GM12878 (cell line): ENCODE measurements at regions not wholly inside any gene's neighbourhood (a gene's known extent, or its start where the extent isn't known, plus 50 kb on each side); places are given as distances from the start of the nearest gene placed in this dataset.

ENCODE experiments used
- ATAC-seq: fragments of 200-7000 bp; cut with Tn5 transposase; 3 replicates; pipeline ENCODE4 v1.9.1; 2020; ENCODE audit warnings: mild to moderate bottlenecking, moderate library complexity
- BruUV-seq: library from RNA; stranded (reverse); fragments of 400-500 nt; replicated peaks from 2 replicates; lab custom pipeline; 2021; lab: Mats Ljungman, UMichigan
- CTCF ChIA-PET: fragments of 300-600 bp; sonication (Branson Sonifier 250); formaldehyde crosslinking; extraction: SDS; loops from one replicate; lab custom pipeline; 2021; ENCODE audit warnings: inconsistent platforms; lab: Yijun Ruan, JAX
- POLR2A ChIA-PET: fragments of 350-600 bp; formaldehyde crosslinking; extraction: SDS; loops from one replicate; lab custom pipeline; 2021; ENCODE audit warnings: inconsistent platforms; lab: Charles Lee
- RAD21 ChIA-PET: fragments of 300-600 bp; sonication (Branson Sonifier 250); formaldehyde crosslinking; loops from one replicate; lab custom pipeline; 2023; ENCODE audit warnings: antibody characterized with exemption; ENCODE audit not compliant: unreplicated experiment; lab: Charles Lee
- SMC1A ChIA-PET: fragments of 300-600 bp; sonication (Branson Sonifier 250); formaldehyde crosslinking; loops from one replicate; lab custom pipeline; 2023; ENCODE audit not compliant: unreplicated experiment, uncharacterized antibody; lab: Charles Lee
- DNase-seq: peaks from one replicate; pipeline ENCODE4 v3.0.0-alpha.2; 2011; ENCODE audit warnings: low read depth, low spot score
- FAIRE-seq: peaks from 3 replicates; lab custom pipeline; 2011; peaks lifted over from hg19 to GRCh38; lab: Jason Lieb, UNC
- H2AFZ ChIP-seq: 2 replicates; pipeline ENCODE4 v1.6.0; 2011; ENCODE audit warnings: low read depth, low read length, control low read depth; ENCODE audit not compliant: control insufficient read depth
- H3K27ac ChIP-seq: 2 replicates; pipeline ENCODE4 v1.5.1; 2011; ENCODE audit warnings: control low read depth; ENCODE audit not compliant: control insufficient read depth, insufficient read depth
- H3K27me3 ChIP-seq, 2 experiments: replicated peaks in 1 of 2; 2 replicates each; pipeline versions ENCODE4 v1.6.0 to v1.6.1; 2011; ENCODE audit warnings: low read length in 1 of 2; ENCODE audit not compliant: control insufficient read depth in 2 of 2, insufficient read depth in 2 of 2
- H3K36me3 ChIP-seq, 2 experiments: 2 replicates each; pipeline ENCODE4 v1.5.1; 2011; ENCODE audit warnings: low read length in 1 of 2; ENCODE audit not compliant: control insufficient read depth in 2 of 2, insufficient read depth in 2 of 2
- H3K4me1 ChIP-seq: 2 replicates; pipeline ENCODE4 v1.6.1; 2011; ENCODE audit warnings: mild to moderate bottlenecking, low read length, moderate library complexity, mixed read lengths; ENCODE audit not compliant: control insufficient read depth, insufficient read depth
- H3K4me2 ChIP-seq: 2 replicates; pipeline ENCODE4 v1.6.0; 2011; ENCODE audit warnings: control low read depth; ENCODE audit not compliant: control insufficient read depth, insufficient read depth
- H3K4me3 ChIP-seq: fragments of 200-600 bp; sonication (generic); 2 replicates; pipeline ENCODE4 v1.5.1; 2016
- H3K79me2 ChIP-seq: 2 replicates; pipeline ENCODE4 v1.6.0; 2011; ENCODE audit warnings: low read length; ENCODE audit not compliant: control insufficient read depth, insufficient read depth
- H3K9ac ChIP-seq: 2 replicates; pipeline ENCODE4 v1.8.0; 2011; ENCODE audit warnings: low read length, control low read depth, mixed read lengths; ENCODE audit not compliant: control insufficient read depth, insufficient read depth
- H3K9me3 ChIP-seq: replicated peaks from 3 replicates; pipeline ENCODE4 v1.5.1; 2011; ENCODE audit warnings: mild to moderate bottlenecking, low read length; ENCODE audit not compliant: control insufficient read depth, insufficient read depth
- H4K20me1 ChIP-seq: 2 replicates; pipeline ENCODE4 v1.6.0; 2011; ENCODE audit not compliant: control insufficient read depth, insufficient read depth
- CUX1 ChIP-seq: IDR thresholded peaks from 2 replicates; pipeline ENCODE4 v1.6.1; 2012; ENCODE audit warnings: improper control_type of control experiment, low read depth, low read length; ENCODE audit not compliant: insufficient replicate concordance
- ESRRA ChIP-seq: IDR thresholded peaks from 2 replicates; pipeline ENCODE4 v1.6.1; 2012; ENCODE audit warnings: mild to moderate bottlenecking, low read length, improper control_type of control experiment
- IRF3 ChIP-seq: fragments of 450-650 bp; IDR thresholded peaks from 2 replicates; pipeline ENCODE4 v1.6.1; 2014; ENCODE audit warnings: mild to moderate bottlenecking
- NR2F1 ChIP-seq: fragments of 450-650 bp; conservative IDR thresholded peaks from 2 replicates; pipeline ENCODE4 v1.6.1; 2017; ENCODE audit warnings: mild to moderate bottlenecking
- PKNOX1 ChIP-seq: fragments of 450-650 bp; IDR thresholded peaks from 2 replicates; pipeline ENCODE4 v1.6.1; 2016; ENCODE audit warnings: mild to moderate bottlenecking
- RAD51 ChIP-seq: fragments of 450-650 bp; IDR thresholded peaks from 2 replicates; pipeline ENCODE4 v1.6.1; 2016; ENCODE audit warnings: moderate library complexity, mild to moderate bottlenecking, inconsistent platforms
- SMAD1 ChIP-seq: fragments of 450-650 bp; IDR thresholded peaks from 2 replicates; pipeline ENCODE4 v1.6.1; 2018; ENCODE audit warnings: mild to moderate bottlenecking, low read depth; ENCODE audit not compliant: partially characterized antibody
- SPI1 ChIP-seq: IDR thresholded peaks from 2 replicates; pipeline ENCODE4 v1.6.1; 2011; ENCODE audit warnings: low read depth, mild to moderate bottlenecking, low read length, moderate library complexity, borderline replicate concordance; ENCODE audit not compliant: insufficient read depth
- TAF1 ChIP-seq: IDR thresholded peaks from 2 replicates; pipeline ENCODE4 v1.6.1; 2011; ENCODE audit warnings: mild to moderate bottlenecking, low read depth, low read length, borderline replicate concordance
- YBX1 ChIP-seq: fragments of 450-650 bp; IDR thresholded peaks from 2 replicates; pipeline ENCODE4 v1.6.1; 2016; ENCODE audit warnings: antibody characterized with exemption
- YY1 ChIP-seq: IDR thresholded peaks from 2 replicates; pipeline ENCODE4 v1.6.1; 2011; ENCODE audit warnings: low read depth, mild to moderate bottlenecking, low read length
- ZBTB11 ChIP-seq: fragments of 450-650 bp; formaldehyde crosslinking; IDR thresholded peaks from 2 replicates; pipeline ENCODE4 v1.5.0; 2022; ENCODE audit warnings: mild to moderate bottlenecking, missing genetic modification characterization
- ZNF384 ChIP-seq: IDR thresholded peaks from 2 replicates; pipeline ENCODE4 v1.6.1; 2012; ENCODE audit warnings: low read depth, mild to moderate bottlenecking, low read length, improper control_type of control experiment, borderline replicate concordance
- WGBS: methylation state at CpG from one replicate; pipeline ENCODE4 v1.1.6; 2016; ENCODE audit warnings: low lambda C conversion rate; ENCODE audit not compliant: insufficient replicate concordance, insufficient coverage; ENCODE audit errors: missing lambda C conversion rate; 5-methylcytosine and 5-hydroxymethylcytosine counted together
- in situ Hi-C: fragments of 300-500 bp; cut with MboI; formaldehyde crosslinking; loops from 9 replicates; pipeline ENCODE4 v1.14.3; 2018; ENCODE audit warnings: mixed read lengths
- intact Hi-C: fragments of 100-400 bp; cut with micrococcal nuclease; formaldehyde crosslinking; loops from one replicate; pipeline ENCODE4 v1.14.2; 2022; ENCODE audit not compliant: unreplicated experiment

GRCh38 chr18:75658330-75658729 lies 230.8 kb upstream of the SMIM21 start:
- SMC1A ChIA-PET = no interaction called here
- in situ Hi-C loops = no loop called here
- Histone ChIP-seq H3K9me3 (no peaks in the 10 kb centered on the region), H3K9ac (no peak overlapping the region), H2AFZ (no peak overlapping the region), H3K36me3 (no peaks in the 10 kb centered on the region), H3K4me3 (no peak overlapping the region), H3K4me1 (no peaks in the 10 kb centered on the region), H4K20me1 (no peaks in the 10 kb centered on the region), H3K27me3 (no peaks in the 10 kb centered on the region), H3K4me2 (no peak overlapping the region), H3K79me2 (no peaks in the 10 kb centered on the region), H3K27ac (no peak overlapping the region)
- intact Hi-C loops = no loop called here
- WGBS = 2% methylated on average over 5 of the region's 5 CpGs
- CTCF ChIA-PET = no interaction called here
- DNase-seq = no peak
- ATAC-seq = no peak
- POLR2A ChIA-PET = no interaction called here
- RAD21 ChIA-PET = no interaction called here
- FAIRE-seq = no peak
- no TSS peak for BruUV-seq
- no peak for TF ChIP-seq NR2F1
- TF ChIP-seq SMAD1 = no peak
- no peak for TF ChIP-seq PKNOX1
- no peak for TF ChIP-seq RAD51
- TF ChIP-seq YY1 = no peak
- no peak for TF ChIP-seq CUX1
- no peak for TF ChIP-seq ZNF384
- TF ChIP-seq YBX1 = no peak
- no peak for TF ChIP-seq TAF1
- TF ChIP-seq IRF3 = no peak
- no peak for TF ChIP-seq ZBTB11 (CRISPR knock-in tag)
- no peak for TF ChIP-seq ESRRA
- TF ChIP-seq SPI1 = no peak
